ENCODE measurements at regions not wholly inside any gene's neighbourhood (a gene's known extent, or its start where the extent isn't known, plus 50 kb on each side); places are given as distances from the start of the nearest gene placed in this dataset.
A peak's percentile ranks its signal among the peaks of the same experiment; 100 is the strongest.
"Not testable (repeated sequence)": the region's sequence is repeated elsewhere in the genome, so short reads cannot be mapped to it uniquely, and the experiment has no call there.

DNA sequence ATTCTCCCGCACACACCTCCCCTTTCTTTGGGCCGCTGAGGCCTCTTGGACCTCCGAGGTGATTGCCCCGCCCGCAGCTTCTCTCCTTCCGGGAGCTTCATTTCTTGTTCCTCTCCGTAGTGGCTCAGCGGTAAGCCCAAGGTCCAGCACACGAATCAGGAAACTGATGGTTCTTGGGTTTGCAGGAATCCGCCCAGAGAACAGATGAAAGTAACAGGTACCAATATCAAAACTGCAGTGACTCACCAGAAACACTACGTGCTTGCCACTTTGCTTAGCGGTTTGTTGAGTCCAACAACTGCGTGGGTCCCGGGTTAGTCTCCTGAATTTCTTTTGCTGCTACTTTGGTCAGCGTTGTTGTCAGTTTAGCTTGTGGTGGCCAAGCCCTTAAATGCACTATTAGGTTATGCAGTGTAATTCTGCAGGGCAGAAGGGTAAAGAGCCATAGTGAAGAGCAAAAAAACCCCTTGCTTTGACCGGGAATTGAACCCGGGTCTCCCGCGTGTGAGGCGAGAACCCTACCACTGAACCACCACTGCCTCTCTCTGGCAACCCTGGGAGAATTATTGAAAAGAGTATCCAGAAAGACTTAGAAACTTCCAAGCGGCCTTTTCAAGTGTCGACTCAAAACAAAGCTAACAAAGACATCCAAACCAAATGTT lies 74.2 kb upstream of the FCGR1A start:
- TF ChIP-seq, protein P1, sequence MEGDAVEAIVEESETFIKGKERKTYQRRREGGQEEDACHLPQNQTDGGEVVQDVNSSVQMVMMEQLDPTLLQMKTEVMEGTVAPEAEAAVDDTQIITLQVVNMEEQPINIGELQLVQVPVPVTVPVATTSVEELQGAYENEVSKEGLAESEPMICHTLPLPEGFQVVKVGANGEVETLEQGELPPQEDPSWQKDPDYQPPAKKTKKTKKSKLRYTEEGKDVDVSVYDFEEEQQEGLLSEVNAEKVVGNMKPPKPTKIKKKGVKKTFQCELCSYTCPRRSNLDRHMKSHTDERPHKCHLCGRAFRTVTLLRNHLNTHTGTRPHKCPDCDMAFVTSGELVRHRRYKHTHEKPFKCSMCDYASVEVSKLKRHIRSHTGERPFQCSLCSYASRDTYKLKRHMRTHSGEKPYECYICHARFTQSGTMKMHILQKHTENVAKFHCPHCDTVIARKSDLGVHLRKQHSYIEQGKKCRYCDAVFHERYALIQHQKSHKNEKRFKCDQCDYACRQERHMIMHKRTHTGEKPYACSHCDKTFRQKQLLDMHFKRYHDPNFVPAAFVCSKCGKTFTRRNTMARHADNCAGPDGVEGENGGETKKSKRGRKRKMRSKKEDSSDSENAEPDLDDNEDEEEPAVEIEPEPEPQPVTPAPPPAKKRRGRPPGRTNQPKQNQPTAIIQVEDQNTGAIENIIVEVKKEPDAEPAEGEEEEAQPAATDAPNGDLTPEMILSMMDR (IDR thresholded peaks at IDR 0.05), result not testable (repeated sequence)
- not testable (repeated sequence) for TF ChIP-seq POLR2AphosphoS5 (IDR thresholded peaks at IDR 0.05; ENCODE audit: low read depth, low read length); NRF1 (IDR thresholded peaks at IDR 0.05; ENCODE audit: low read depth, low read length); FOXM1 (IDR thresholded peaks at IDR 0.05; ENCODE audit: low read depth)
- TF ChIP-seq, protein P2, sequence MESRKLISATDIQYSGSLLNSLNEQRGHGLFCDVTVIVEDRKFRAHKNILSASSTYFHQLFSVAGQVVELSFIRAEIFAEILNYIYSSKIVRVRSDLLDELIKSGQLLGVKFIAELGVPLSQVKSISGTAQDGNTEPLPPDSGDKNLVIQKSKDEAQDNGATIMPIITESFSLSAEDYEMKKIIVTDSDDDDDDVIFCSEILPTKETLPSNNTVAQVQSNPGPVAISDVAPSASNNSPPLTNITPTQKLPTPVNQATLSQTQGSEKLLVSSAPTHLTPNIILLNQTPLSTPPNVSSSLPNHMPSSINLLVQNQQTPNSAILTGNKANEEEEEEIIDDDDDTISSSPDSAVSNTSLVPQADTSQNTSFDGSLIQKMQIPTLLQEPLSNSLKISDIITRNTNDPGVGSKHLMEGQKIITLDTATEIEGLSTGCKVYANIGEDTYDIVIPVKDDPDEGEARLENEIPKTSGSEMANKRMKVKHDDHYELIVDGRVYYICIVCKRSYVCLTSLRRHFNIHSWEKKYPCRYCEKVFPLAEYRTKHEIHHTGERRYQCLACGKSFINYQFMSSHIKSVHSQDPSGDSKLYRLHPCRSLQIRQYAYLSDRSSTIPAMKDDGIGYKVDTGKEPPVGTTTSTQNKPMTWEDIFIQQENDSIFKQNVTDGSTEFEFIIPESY (IDR thresholded peaks at IDR 0.05; ENCODE audit: borderline replicate concordance, low read depth), result not testable (repeated sequence)
- TF ChIP-seq, protein P3, sequence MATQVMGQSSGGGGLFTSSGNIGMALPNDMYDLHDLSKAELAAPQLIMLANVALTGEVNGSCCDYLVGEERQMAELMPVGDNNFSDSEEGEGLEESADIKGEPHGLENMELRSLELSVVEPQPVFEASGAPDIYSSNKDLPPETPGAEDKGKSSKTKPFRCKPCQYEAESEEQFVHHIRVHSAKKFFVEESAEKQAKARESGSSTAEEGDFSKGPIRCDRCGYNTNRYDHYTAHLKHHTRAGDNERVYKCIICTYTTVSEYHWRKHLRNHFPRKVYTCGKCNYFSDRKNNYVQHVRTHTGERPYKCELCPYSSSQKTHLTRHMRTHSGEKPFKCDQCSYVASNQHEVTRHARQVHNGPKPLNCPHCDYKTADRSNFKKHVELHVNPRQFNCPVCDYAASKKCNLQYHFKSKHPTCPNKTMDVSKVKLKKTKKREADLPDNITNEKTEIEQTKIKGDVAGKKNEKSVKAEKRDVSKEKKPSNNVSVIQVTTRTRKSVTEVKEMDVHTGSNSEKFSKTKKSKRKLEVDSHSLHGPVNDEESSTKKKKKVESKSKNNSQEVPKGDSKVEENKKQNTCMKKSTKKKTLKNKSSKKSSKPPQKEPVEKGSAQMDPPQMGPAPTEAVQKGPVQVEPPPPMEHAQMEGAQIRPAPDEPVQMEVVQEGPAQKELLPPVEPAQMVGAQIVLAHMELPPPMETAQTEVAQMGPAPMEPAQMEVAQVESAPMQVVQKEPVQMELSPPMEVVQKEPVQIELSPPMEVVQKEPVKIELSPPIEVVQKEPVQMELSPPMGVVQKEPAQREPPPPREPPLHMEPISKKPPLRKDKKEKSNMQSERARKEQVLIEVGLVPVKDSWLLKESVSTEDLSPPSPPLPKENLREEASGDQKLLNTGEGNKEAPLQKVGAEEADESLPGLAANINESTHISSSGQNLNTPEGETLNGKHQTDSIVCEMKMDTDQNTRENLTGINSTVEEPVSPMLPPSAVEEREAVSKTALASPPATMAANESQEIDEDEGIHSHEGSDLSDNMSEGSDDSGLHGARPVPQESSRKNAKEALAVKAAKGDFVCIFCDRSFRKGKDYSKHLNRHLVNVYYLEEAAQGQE (IDR thresholded peaks at IDR 0.05; ENCODE audit: low read depth, low read length), result not testable (repeated sequence)
- TF ChIP-seq FOSL2 (IDR thresholded peaks at IDR 0.05; ENCODE audit: borderline replicate concordance, low read depth) (peak; percentile 32; the same call in 1 of the 2 replicates), EP300 (IDR thresholded peaks at IDR 0.05; ENCODE audit: borderline replicate concordance in 1 of 2, low read depth in 1 of 2, low read length in 1 of 2) (0 out of 4 replicates have a peak, but pooled peaks of 1 of the 2 experiments have one; percentile 6)
- TF ChIP-seq, protein P4, sequence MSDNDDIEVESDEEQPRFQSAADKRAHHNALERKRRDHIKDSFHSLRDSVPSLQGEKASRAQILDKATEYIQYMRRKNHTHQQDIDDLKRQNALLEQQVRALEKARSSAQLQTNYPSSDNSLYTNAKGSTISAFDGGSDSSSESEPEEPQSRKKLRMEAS (IDR thresholded peaks at IDR 0.05; ENCODE audit: low read depth), result not testable (repeated sequence)
- TF ChIP-seq, protein P5, sequence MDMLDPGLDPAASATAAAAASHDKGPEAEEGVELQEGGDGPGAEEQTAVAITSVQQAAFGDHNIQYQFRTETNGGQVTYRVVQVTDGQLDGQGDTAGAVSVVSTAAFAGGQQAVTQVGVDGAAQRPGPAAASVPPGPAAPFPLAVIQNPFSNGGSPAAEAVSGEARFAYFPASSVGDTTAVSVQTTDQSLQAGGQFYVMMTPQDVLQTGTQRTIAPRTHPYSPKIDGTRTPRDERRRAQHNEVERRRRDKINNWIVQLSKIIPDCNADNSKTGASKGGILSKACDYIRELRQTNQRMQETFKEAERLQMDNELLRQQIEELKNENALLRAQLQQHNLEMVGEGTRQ (IDR thresholded peaks at IDR 0.05; ENCODE audit: borderline replicate concordance, low read depth, low read length), result not testable (repeated sequence)

All from SK-N-SH (cell line).